Lower leg skin (tissue), 4 donors: ENCODE measurements at regions not wholly inside any gene's neighbourhood (a gene's known extent, or its start where the extent isn't known, plus 50 kb on each side); places are given as distances from the start of the nearest gene placed in this dataset.

Source experiments
- DNase-seq, 2 donors: peaks; one replicate each; pipeline ENCODE4 v3.0.0-alpha.2; 2019; ENCODE audit warnings: low spot score in 2 of 2
- H3K4me3 ChIP-seq: fragments of 200-600 bp; sonication (generic); 2 replicates; pipeline ENCODE4 v1.5.1; 2017; ENCODE audit warnings: mild to moderate bottlenecking, low read depth; ENCODE audit not compliant: poor library complexity, severe bottlenecking
- POLR2A ChIP-seq, 2 donors: fragments of 450-650 bp; IDR thresholded peaks; one replicate each; pipeline ENCODE4 v1.6.1; 2016 to 2017; ENCODE audit warnings: antibody characterized with exemption in 2 of 2, mild to moderate bottlenecking in 1 of 2, moderate library complexity in 1 of 2
- WGBS, 2 donors: methylation state at CpG; one replicate each; pipeline ENCODE4 v1.1.5; 2018; 5-methylcytosine and 5-hydroxymethylcytosine counted together
- intact Hi-C: fragments of 100-400 bp; cut with DNase I; formaldehyde crosslinking; loops from one replicate; pipeline ENCODE4 v1.15.0; 2023; ENCODE audit warnings: low total_unique reads
- TF ChIP-seq, protein P1 (sequence below), 3 donors: fragments of 450-650 bp; IDR thresholded peaks; one replicate each; pipeline ENCODE4 v1.5.1; 2016; ENCODE audit warnings: antibody characterized with exemption in 3 of 3, mild to moderate bottlenecking in 3 of 3, moderate library complexity in 2 of 3

DNA sequence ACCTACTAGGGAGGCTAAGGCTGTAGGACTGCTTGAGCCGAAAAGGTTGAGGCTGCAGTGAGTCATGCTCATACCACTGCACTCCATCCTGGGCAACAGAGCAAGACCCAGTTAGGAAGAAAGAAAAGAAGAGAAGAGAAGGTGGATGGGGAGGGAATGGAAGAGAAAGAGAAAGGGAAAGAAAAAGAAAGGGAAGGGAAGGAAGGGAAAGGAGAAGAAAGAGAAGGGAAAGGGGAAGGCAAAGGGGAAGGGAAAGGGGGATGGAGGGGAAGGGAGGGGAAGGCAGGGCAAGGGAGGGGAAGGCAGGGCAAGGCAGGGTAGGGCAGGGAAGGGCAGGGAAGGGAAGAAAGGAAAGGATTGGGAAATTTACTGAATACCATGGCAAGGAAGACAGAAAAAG is 157.0 kb downstream of the ACTL7B start:
- no peak for DNase-seq
- intact Hi-C loops: no loop called here
- H3K4me3 ChIP-seq: no peak overlapping the region
- WGBS, 2 donors: 0 to 58% methylated on average over 1 of the region's 1 CpG
- TF ChIP-seq, protein P1, sequence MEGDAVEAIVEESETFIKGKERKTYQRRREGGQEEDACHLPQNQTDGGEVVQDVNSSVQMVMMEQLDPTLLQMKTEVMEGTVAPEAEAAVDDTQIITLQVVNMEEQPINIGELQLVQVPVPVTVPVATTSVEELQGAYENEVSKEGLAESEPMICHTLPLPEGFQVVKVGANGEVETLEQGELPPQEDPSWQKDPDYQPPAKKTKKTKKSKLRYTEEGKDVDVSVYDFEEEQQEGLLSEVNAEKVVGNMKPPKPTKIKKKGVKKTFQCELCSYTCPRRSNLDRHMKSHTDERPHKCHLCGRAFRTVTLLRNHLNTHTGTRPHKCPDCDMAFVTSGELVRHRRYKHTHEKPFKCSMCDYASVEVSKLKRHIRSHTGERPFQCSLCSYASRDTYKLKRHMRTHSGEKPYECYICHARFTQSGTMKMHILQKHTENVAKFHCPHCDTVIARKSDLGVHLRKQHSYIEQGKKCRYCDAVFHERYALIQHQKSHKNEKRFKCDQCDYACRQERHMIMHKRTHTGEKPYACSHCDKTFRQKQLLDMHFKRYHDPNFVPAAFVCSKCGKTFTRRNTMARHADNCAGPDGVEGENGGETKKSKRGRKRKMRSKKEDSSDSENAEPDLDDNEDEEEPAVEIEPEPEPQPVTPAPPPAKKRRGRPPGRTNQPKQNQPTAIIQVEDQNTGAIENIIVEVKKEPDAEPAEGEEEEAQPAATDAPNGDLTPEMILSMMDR (IDR thresholded peaks at IDR 0.05): no peak

DNA sequence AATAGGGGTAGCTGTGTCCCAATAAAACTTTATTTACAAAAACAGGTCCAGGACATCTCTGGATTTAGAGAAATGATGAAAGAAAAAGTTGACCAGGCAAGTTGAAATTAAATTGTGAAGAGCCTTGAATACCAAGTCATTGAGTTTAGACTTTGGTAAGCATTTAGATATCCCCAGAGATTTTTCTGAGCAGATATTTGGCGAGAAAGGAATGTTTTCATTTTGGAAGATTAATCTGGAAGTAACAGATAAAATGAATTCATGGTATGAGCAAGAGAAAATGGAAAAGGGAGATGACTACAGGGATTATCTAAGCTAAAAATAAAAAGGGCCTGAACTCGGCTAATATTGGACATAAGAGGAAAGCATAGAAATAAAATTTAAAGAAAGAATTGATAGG is 157.6 kb downstream of the ACTL7B start:
- intact Hi-C loops: no loop called here
- DNase-seq: no peak
- TF ChIP-seq, protein P1 (IDR thresholded peaks at IDR 0.05): no peak
- no peak for TF ChIP-seq POLR2A (IDR thresholded peaks at IDR 0.05)
- H3K4me3 ChIP-seq: no peak overlapping the region
- WGBS, 2 donors: 70 to 75% methylated on average over 2 of the region's 2 CpGs

DNA sequence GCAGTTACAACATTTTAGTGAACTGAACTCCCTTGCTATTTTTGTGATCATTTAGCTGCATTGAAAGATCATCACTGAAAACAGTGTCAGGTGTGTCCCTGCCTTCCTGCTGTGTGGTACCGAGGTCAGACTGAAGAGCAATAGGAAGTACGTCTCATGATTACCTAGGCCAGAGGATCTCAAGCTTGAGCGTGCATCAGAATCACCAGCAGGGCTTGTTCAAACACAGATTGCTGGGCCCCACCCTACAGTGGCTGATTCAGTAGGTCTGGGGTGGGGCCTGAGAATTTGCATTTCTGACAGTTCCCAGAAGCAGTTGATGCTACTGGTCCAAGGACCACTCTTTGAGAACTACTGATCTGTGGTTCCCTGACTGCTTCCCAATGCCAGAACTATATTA is 159.6 kb downstream of the ACTL7B start:
- intact Hi-C loops: no loop called here
- H3K4me3 ChIP-seq: no peak overlapping the region
- no peak for DNase-seq
- no peak for TF ChIP-seq POLR2A (IDR thresholded peaks at IDR 0.05)
- TF ChIP-seq, protein P1 (IDR thresholded peaks at IDR 0.05): no peak
- 59 to 80% methylated on average over 3 of the region's 3 CpGs for WGBS, 2 donors

DNA sequence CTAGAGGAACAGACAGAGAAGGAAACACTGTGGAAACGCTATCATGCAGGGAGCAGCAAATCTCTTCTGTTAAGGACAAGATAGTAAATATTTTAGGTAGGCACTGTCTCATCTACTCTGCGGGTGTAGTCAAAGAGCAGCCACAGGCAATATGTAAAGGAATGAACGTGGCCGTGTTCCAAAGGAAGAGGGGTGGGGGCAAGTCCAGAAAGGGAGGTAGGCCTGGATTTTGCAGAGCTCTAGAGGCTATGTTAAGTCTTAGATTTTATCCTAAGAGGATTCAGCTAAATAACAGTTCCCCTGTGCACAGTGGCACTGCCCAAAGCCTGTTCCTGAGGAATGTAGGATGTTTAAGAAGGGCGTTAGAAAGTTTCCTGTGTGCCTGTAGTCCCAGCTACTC is 161.6 kb downstream of the ACTL7B start:
- 43 to 64% methylated on average over 5 of the region's 5 CpGs for WGBS, 2 donors
- H3K4me3 ChIP-seq: no peak overlapping the region
- TF ChIP-seq POLR2A (IDR thresholded peaks at IDR 0.05): no peak
- TF ChIP-seq, protein P1 (IDR thresholded peaks at IDR 0.05): no peak
- intact Hi-C loops: no loop called here
- DNase-seq: no peak

DNA sequence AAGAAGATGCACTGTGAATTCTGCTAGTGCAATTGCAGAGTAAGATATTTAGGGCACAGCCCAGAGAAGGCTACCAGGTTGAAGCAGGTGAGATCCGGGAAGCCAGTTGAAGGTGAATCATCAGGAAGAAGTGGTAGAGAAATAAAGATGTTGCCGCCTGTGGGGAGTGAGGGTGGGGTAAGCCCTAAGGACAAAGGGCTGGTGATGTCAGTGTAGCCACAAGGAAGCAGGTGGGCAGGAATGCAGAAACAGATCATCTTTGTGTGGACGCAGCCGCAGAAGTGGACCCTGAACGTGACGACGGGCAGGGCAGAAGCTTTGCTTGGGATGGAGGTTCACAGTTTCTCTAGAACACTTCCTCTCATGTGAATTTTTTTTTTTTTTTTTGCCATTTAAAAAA is 164.2 kb downstream of the ACTL7B start:
- TF ChIP-seq, protein P1 (IDR thresholded peaks at IDR 0.05): no peak
- TF ChIP-seq POLR2A (IDR thresholded peaks at IDR 0.05): no peak
- DNase-seq: peak in 1 of 2 donors; percentile 81
- intact Hi-C loops: no loop called here
- H3K4me3 ChIP-seq: no peak overlapping the region
- 77 to 79% methylated on average over 7 of the region's 7 CpGs for WGBS, 2 donors

DNA sequence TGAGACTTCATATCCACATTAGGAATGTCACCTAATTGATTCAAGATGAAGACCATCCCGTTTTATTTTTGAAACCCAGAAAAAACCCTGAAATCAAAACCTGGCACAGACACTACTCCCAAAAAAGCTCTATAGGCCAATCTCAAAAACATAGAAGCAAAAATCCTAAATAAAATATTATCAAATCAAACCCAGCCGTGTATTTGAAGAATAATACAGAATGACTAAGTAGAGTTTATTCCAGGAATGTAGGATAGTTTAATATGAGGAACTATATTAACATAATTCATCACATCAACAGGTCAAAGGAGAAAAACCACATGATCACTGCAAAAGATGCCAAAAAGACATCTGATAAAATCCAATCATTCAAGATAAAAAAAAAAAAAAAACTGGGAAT is 167.1 kb downstream of the ACTL7B start:
- intact Hi-C loops: no loop called here
- no peak overlapping the region for H3K4me3 ChIP-seq
- DNase-seq: no peak
- TF ChIP-seq POLR2A (IDR thresholded peaks at IDR 0.05): no peak
- TF ChIP-seq, protein P1 (IDR thresholded peaks at IDR 0.05): no peak
- 35 to 50% methylated on average over 2 of the region's 2 CpGs for WGBS, 2 donors
